Smooth muscle cell (in vitro differentiated cells): ENCODE measurements at regions not wholly inside any gene's neighbourhood (a gene's known extent, or its start where the extent isn't known, plus 50 kb on each side); places are given as distances from the start of the nearest gene placed in this dataset.
A peak's percentile ranks its signal among the peaks of the same experiment; 100 is the strongest.

Experiments used
- DNase-seq: peaks from one replicate; lab custom pipeline; 2025; ENCODE audit not compliant: unreplicated experiment; lab: John Stamatoyannopoulos, UW
- H2AFZ ChIP-seq: fragments of 200-600 bp; sonication (generic); 2 replicates; pipeline ENCODE4 v1.6.0; 2016; ENCODE audit warnings: antibody characterized with exemption, low read depth, mild to moderate bottlenecking
- H3F3A ChIP-seq: fragments of 200-600 bp; sonication (generic); 2 replicates; pipeline ENCODE4 v1.6.0; 2017; ENCODE audit warnings: antibody characterized with exemption, low read depth
- H3K27ac ChIP-seq: fragments of 200-600 bp; sonication (generic); 2 replicates; pipeline ENCODE4 v1.5.1; 2016; ENCODE audit warnings: low read depth, mild to moderate bottlenecking
- H3K27me3 ChIP-seq: fragments of 200-600 bp; sonication (generic); 2 replicates; pipeline ENCODE4 v1.6.1; 2016; ENCODE audit warnings: low read depth, mild to moderate bottlenecking
- H3K36me3 ChIP-seq: fragments of 200-600 bp; sonication (generic); 2 replicates; pipeline ENCODE4 v1.5.1; 2016; ENCODE audit warnings: low read depth
- H3K4me1 ChIP-seq: fragments of 200-600 bp; sonication (generic); 2 replicates; pipeline ENCODE4 v1.5.1; 2016; ENCODE audit warnings: low read depth
- H3K4me2 ChIP-seq: fragments of 200-600 bp; sonication (generic); 2 replicates; pipeline ENCODE4 v1.6.0; 2016; ENCODE audit warnings: mild to moderate bottlenecking
- H3K4me3 ChIP-seq: fragments of 200-600 bp; sonication (generic); 2 replicates; pipeline ENCODE4 v1.5.1; 2016; ENCODE audit warnings: mild to moderate bottlenecking
- H3K79me2 ChIP-seq: fragments of 200-600 bp; sonication (generic); 2 replicates; pipeline ENCODE4 v1.6.0; 2016; ENCODE audit warnings: low read depth, mild to moderate bottlenecking
- H3K9ac ChIP-seq: fragments of 200-600 bp; sonication (generic); 2 replicates; pipeline ENCODE4 v1.6.0; 2016; ENCODE audit warnings: low read depth
- H3K9me3 ChIP-seq: fragments of 200-600 bp; sonication (generic); replicated peaks from 2 replicates; pipeline ENCODE4 v1.5.1; 2016; ENCODE audit warnings: low read depth
- H4K20me1 ChIP-seq: fragments of 200-600 bp; sonication (generic); 2 replicates; pipeline ENCODE4 v1.6.0; 2016; ENCODE audit warnings: low read depth
- CTCF ChIP-seq: fragments of 200-600 bp; sonication (generic); IDR thresholded peaks from 2 replicates; pipeline ENCODE4 v1.5.1; 2017; ENCODE audit warnings: borderline replicate concordance, mild to moderate bottlenecking, antibody characterized with exemption; ENCODE audit not compliant: insufficient read depth, poor library complexity, severe bottlenecking
- WGBS: methylation state at CpG from one replicate; pipeline ENCODE4 v1.1.7; 2016; ENCODE audit warnings: low lambda C conversion rate; 5-methylcytosine and 5-hydroxymethylcytosine counted together

GRCh38 chr3:87127281-87127680, 99.8 kb upstream of the CHMP2B start:
- H3K36me3 ChIP-seq: no peaks in the 10 kb centered on the region
- H3K79me2 ChIP-seq: no peaks in the 10 kb centered on the region
- no peak overlapping the region for H3K9ac ChIP-seq
- H3K4me1 ChIP-seq: no peaks in the 10 kb centered on the region
- H3K27ac ChIP-seq: no peak overlapping the region
- H3F3A ChIP-seq: no peaks in the 10 kb centered on the region
- H3K9me3 ChIP-seq: no peaks in the 10 kb centered on the region
- DNase-seq: no peak
- peak overlapping the region; percentile 64 for H3K4me2 ChIP-seq
- WGBS: 53% methylated on average over 6 of the region's 6 CpGs
- no peak for TF ChIP-seq CTCF
- no peaks in the 10 kb centered on the region for H3K27me3 ChIP-seq
- H2AFZ ChIP-seq: peak overlapping the region; percentile 70
- no peaks in the 10 kb centered on the region for H4K20me1 ChIP-seq
- H3K4me3 ChIP-seq: no peak overlapping the region

- peak overlapping the region; percentile 54 for H3K27ac ChIP-seq
- H4K20me1 ChIP-seq: no peaks in the 10 kb centered on the region
- no peak for TF ChIP-seq CTCF
- no peaks in the 10 kb centered on the region for H3F3A ChIP-seq
- H3K4me1 ChIP-seq: peaks cover under 1% of the 10 kb centered on the region
- no peak for DNase-seq
- H3K79me2 ChIP-seq: no peaks in the 10 kb centered on the region
- peak overlapping the region; percentile 23 for H2AFZ ChIP-seq
- no peaks in the 10 kb centered on the region for H3K9me3 ChIP-seq
- no peaks in the 10 kb centered on the region for H3K36me3 ChIP-seq
- H3K27me3 ChIP-seq: no peaks in the 10 kb centered on the region
- H3K4me3 ChIP-seq: no peak overlapping the region
- H3K4me2 ChIP-seq: no peak overlapping the region
- 54% methylated on average over 4 of the region's 4 CpGs for WGBS
- H3K9ac ChIP-seq: no peak overlapping the region
Measured at GRCh38 chr3:87126321-87126720, 100.8 kb upstream of the CHMP2B start.

- H3F3A ChIP-seq: no peaks in the 10 kb centered on the region
- no peak overlapping the region for H3K4me3 ChIP-seq
- no peak overlapping the region for H3K27ac ChIP-seq
- no peaks in the 10 kb centered on the region for H4K20me1 ChIP-seq
- no peaks in the 10 kb centered on the region for H3K79me2 ChIP-seq
- no peak overlapping the region for H3K4me2 ChIP-seq
- H3K27me3 ChIP-seq: no peaks in the 10 kb centered on the region
- H3K9ac ChIP-seq: no peak overlapping the region
- 71% methylated on average over 5 of the region's 5 CpGs for WGBS
- DNase-seq: no peak
- no peak for TF ChIP-seq CTCF
- no peaks in the 10 kb centered on the region for H3K9me3 ChIP-seq
- no peaks in the 10 kb centered on the region for H3K36me3 ChIP-seq
- no peak overlapping the region for H2AFZ ChIP-seq
- H3K4me1 ChIP-seq: peaks cover 10% of the 10 kb centered on the region
Measured at GRCh38 chr3:87125116-87125515, 102.0 kb upstream of the CHMP2B start.

GRCh38 chr3:87122766-87123165, 104.3 kb upstream of the CHMP2B start:
- DNase-seq: no peak
- Histone ChIP-seq H3K9ac (no peak overlapping the region), H3K4me2 (no peak overlapping the region), H3K36me3 (no peaks in the 10 kb centered on the region), H3K27me3 (no peaks in the 10 kb centered on the region), H2AFZ (no peak overlapping the region), H3F3A (no peaks in the 10 kb centered on the region), H3K4me3 (no peak overlapping the region), H3K27ac (no peak overlapping the region), H3K9me3 (no peaks in the 10 kb centered on the region), H4K20me1 (no peaks in the 10 kb centered on the region), H3K79me2 (no peaks in the 10 kb centered on the region), H3K4me1 (peaks cover 10% of the 10 kb centered on the region)
- no peak for TF ChIP-seq CTCF
